GM12892 (cell line): ENCODE measurements at regions not wholly inside any gene's neighbourhood (a gene's known extent, or its start where the extent isn't known, plus 50 kb on each side); places are given as distances from the start of the nearest gene placed in this dataset.

Experiments
- DNase-seq: peaks from one replicate; pipeline ENCODE4 v3.0.0; 2011; ENCODE audit not compliant: insufficient read length
- FAIRE-seq: peaks from 2 replicates; lab custom pipeline; 2011; peaks lifted over from hg19 to GRCh38; lab: Jason Lieb, UNC
- POLR2A ChIP-seq: IDR thresholded peaks from 2 replicates; pipeline ENCODE4 v1.6.1; 2011; ENCODE audit warnings: low read depth, low read length, control low read depth
- POLR2AphosphoS5 ChIP-seq: IDR thresholded peaks from 2 replicates; pipeline ENCODE4 v1.6.1; 2011; ENCODE audit warnings: low read depth, low read length, control low read depth
- TAF1 ChIP-seq: IDR thresholded peaks from 2 replicates; pipeline ENCODE4 v1.6.1; 2011; ENCODE audit warnings: low read depth, mild to moderate bottlenecking, control low read depth, low read length, borderline replicate concordance

DNA sequence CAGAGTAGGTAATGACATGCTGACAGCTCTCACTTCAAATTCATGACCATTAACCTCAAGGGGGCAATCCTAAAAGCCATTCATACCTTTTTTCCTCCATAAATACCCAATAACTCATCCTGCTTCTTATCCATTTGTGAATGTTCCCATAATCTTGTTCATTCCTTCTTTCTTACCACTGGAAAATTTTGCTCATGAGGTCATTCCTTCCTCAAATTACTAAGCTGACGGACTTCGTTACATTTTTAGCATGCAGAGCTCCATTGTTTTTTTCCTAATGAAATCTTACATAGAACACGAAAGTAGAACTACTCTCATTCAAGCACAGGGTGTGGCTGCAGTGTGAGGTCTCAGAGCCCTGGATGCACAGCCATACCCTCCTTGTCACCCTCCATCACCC lies 276.5 kb upstream of the DPYD start:
- FAIRE-seq (no peak), DNase-seq (no peak)
- TF ChIP-seq TAF1: no peak
- no peak for TF ChIP-seq POLR2A
- no peak for TF ChIP-seq POLR2AphosphoS5

DNA sequence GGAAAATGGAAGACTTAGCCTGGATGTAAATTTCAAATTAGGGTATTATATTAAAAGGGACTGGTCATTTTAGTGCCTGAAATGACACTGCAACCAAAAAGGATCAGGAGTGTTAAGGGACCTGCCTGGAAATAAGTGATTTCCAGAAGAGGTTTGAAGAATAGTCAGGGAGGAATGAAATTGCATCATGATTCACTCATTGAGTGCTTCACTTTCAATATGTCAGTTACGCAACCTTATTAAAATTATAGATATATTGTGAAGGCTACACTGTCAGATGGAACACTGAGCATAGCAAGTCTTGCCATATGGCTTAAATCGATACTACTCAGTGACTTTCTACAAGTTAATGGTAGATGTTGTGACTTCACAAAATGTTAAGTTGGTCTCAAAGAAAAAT lies 275.2 kb upstream of the DPYD start:
- FAIRE-seq (no peak), DNase-seq (no peak)
- TF ChIP-seq TAF1 (no peak), POLR2AphosphoS5 (no peak), POLR2A (no peak)

- no peak for FAIRE-seq
- TF ChIP-seq TAF1 (no peak), POLR2A (no peak), POLR2AphosphoS5 (no peak)
- DNase-seq: no peak
Measured at GRCh38 chr1:98188774-98189173, 267.9 kb upstream of the DPYD start.

DNA sequence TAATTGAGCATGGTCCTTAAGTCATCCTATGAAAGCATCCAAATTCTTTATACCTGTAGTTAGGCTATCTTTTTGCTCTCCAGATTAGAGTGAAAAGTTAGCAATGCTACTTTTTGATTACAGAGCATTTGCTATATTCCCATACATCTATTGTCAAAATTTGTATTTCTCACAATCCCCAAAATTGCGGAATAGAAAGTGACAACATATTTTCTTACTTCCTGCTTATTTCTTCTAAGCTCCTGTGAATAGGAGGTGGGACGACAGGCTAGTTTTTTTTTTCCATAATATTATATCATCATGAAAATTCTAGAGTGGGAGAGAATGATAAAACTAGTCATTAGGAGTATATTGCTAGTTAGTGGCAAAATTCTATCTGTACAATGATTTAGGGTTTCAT lies 264.0 kb upstream of the DPYD start:
- FAIRE-seq: no peak
- TF ChIP-seq POLR2AphosphoS5 (no peak), POLR2A (no peak), TAF1 (no peak)

GRCh38 chr1:98181036-98181764 lies 260.4 kb upstream of the DPYD start:
- FAIRE-seq: no peak
- no peak for DNase-seq
- no peak for TF ChIP-seq POLR2A
- no peak for TF ChIP-seq POLR2AphosphoS5
- no peak for TF ChIP-seq TAF1

More for the DNA sequence above, 264.0 kb upstream of the DPYD start:
- no peak for DNase-seq

DNA sequence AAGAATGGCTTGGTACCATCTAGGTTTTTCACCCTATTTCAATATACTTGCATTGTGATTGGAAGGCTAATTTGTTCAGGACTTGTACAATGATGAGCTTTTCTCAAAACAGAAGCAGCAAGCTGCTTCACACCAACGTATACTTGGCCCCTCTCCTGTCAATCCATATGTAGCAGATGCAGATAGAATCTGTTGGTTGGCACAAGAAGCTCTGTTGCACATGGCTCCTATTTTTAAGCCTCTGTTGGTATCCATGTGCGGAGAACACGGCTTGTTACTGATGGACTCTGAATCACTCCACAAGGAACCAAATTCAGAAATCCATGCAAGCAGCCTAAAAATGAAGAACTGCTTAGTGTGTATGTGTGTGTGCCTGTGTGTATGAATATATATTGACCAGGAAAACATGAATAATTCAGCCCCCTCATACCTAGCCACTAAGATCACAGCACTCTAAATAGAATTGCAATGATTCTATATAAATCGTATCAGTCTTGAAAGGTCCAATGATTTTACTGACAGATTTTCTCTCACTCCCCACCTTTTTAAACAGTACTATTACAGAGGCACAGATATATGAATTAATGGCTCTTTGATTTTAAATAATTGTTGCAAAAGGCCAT lies 258.4 kb upstream of the DPYD start:
- DNase-seq (no peak), FAIRE-seq (no peak)
- TF ChIP-seq POLR2AphosphoS5 (no peak), TAF1 (no peak), POLR2A (no peak)

DNA sequence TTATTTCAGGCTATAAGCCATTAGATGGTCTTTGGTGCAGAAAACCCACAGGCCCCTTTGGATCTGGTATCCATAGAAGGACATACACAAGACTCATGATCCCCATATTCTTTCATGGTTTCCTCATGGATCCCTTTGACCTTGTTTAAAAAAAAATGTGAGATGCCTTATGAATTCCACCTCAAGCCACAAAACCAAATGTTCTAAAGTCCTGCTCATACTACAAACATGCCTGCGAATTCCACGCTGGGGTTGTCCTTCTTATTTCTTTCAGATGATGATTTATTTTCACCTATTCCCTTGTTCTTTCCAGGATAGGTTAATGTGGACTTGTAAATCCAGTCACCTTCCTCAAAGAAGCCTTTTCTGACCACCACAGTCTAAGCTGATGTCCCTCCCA lies 256.9 kb upstream of the DPYD start:
- TF ChIP-seq TAF1: no peak
- no peak for TF ChIP-seq POLR2A
- TF ChIP-seq POLR2AphosphoS5: no peak
- FAIRE-seq (no peak), DNase-seq (no peak)

GRCh38 chr1:98176936-98177335 lies 256.1 kb upstream of the DPYD start:
- TF ChIP-seq TAF1 (no peak), POLR2A (no peak), POLR2AphosphoS5 (no peak)
- no peak for FAIRE-seq
- no peak for DNase-seq

DNA sequence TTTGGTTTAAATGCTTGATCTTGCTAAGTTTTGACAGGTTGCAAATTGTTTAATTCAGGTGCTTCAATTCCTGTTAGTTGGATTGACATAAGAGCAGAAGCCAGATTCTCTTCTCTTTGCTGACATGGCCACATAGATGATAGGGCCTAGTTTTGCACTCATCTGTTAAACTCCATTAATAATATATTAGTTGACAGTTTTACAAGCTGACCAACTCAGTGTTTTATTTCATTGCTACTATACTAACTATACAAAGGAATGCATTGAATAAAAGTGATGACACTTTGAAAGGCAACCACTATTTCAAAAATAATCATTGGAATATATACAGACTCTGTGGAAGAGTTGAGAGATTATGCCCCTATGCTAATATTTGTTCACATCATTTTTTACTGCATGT lies 255.6 kb upstream of the DPYD start:
- DNase-seq (no peak), FAIRE-seq (no peak)
- no peak for TF ChIP-seq POLR2A
- TF ChIP-seq POLR2AphosphoS5: no peak
- TF ChIP-seq TAF1: no peak

GRCh38 chr1:98172578-98172977 lies 251.7 kb upstream of the DPYD start:
- no peak for DNase-seq

GRCh38 chr1:98172022-98172421 lies 251.2 kb upstream of the DPYD start:
- TF ChIP-seq POLR2A (no peak), TAF1 (no peak), POLR2AphosphoS5 (no peak)
- FAIRE-seq (no peak), DNase-seq (no peak)

More at GRCh38 chr1:98172578-98172977, 251.7 kb upstream of the DPYD start:
- FAIRE-seq: no peak
- TF ChIP-seq TAF1 (no peak), POLR2AphosphoS5 (no peak), POLR2A (no peak)

GRCh38 chr1:98164509-98164908 lies 243.7 kb upstream of the DPYD start:
- no peak for TF ChIP-seq POLR2A
- no peak for TF ChIP-seq TAF1
- TF ChIP-seq POLR2AphosphoS5: no peak
- no peak for FAIRE-seq
- DNase-seq: no peak
